ENCODE measurements at regions not wholly inside any gene's neighbourhood (a gene's known extent, or its start where the extent isn't known, plus 50 kb on each side); places are given as distances from the start of the nearest gene placed in this dataset.

DNA sequence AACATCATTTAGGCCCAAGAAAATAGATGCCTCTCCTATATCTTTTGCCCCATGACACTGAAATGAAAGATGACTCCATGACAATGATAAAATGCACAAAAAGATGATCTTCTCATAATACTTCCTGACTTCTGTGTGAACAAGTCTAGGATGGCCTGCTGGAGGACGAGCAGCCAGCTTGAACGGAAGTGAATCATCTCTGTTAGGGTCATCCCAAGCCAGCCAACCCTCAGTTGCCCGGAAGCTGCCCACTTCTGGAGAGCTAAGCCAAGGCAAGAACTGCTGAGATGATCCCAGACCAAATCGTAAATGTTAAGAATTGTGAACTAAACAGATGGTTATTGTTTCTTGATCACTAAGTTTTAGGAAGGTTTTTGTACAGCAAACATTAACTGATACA is 249.7 kb upstream of the HS3ST5 start:
- ChIA-PET POLR2A (no interaction called here), CTCF (no interaction called here)
- DNase-seq (ENCODE audit: unreplicated experiment) = no peak
- no peak overlapping the region for H3K27ac Mint-ChIP-seq (ENCODE audit: low read depth, unreplicated experiment)
- peaks cover 56% of the 10 kb centered on the region for H3K27me3 Mint-ChIP-seq (ENCODE audit: insufficient read depth, unreplicated experiment)
- intact Hi-C loops (cut with micrococcal nuclease) = no loop called here
- no peaks in the 10 kb centered on the region for H3K4me1 Mint-ChIP-seq (ENCODE audit: insufficient read depth, unreplicated experiment)
- no TSS peak for BruUV-seq (replicated peaks)
- no peaks in the 10 kb centered on the region for H3K9me3 Mint-ChIP-seq (ENCODE audit: unreplicated experiment)
- no peak overlapping the region for H3K4me3 Mint-ChIP-seq (ENCODE audit: unreplicated experiment)
- no peak for TF ChIP-seq CTCF (IDR thresholded peaks at IDR 0.05; ENCODE audit: unreplicated experiment)
- no peaks in the 10 kb centered on the region for H3K36me3 Mint-ChIP-seq (ENCODE audit: insufficient read depth, unreplicated experiment)

- Mint-ChIP-seq H3K9me3 (ENCODE audit: unreplicated experiment) (no peaks in the 10 kb centered on the region), H3K27me3 (ENCODE audit: insufficient read depth, unreplicated experiment) (peaks cover 69% of the 10 kb centered on the region), H3K4me1 (ENCODE audit: insufficient read depth, unreplicated experiment) (no peaks in the 10 kb centered on the region), H3K4me3 (ENCODE audit: unreplicated experiment) (no peak overlapping the region), H3K27ac (ENCODE audit: low read depth, unreplicated experiment) (no peak overlapping the region), H3K36me3 (ENCODE audit: insufficient read depth, unreplicated experiment) (no peaks in the 10 kb centered on the region)
- POLR2A ChIA-PET = no interaction called here
- BruUV-seq (replicated peaks) = no TSS peak
- no peak for TF ChIP-seq CTCF (IDR thresholded peaks at IDR 0.05; ENCODE audit: unreplicated experiment)
- DNase-seq (ENCODE audit: unreplicated experiment) = no peak
- intact Hi-C loops (cut with micrococcal nuclease) = no loop called here
- CTCF ChIA-PET = no interaction called here
Measured at GRCh38 chr6:114588726-114589125, 245.9 kb upstream of the HS3ST5 start.

- no peak for DNase-seq (ENCODE audit: unreplicated experiment)
- BruUV-seq (replicated peaks) = no TSS peak
- no peaks in the 10 kb centered on the region for H3K4me1 Mint-ChIP-seq (ENCODE audit: insufficient read depth, unreplicated experiment)
Measured at GRCh38 chr6:114586298-114586697, 243.5 kb upstream of the HS3ST5 start.

GRCh38 chr6:114581293-114581692 is 238.5 kb upstream of the HS3ST5 start:
- Mint-ChIP-seq H3K4me3 (ENCODE audit: unreplicated experiment) (no peak overlapping the region), H3K9me3 (ENCODE audit: unreplicated experiment) (no peaks in the 10 kb centered on the region), H3K27ac (ENCODE audit: low read depth, unreplicated experiment) (no peak overlapping the region), H3K27me3 (ENCODE audit: insufficient read depth, unreplicated experiment) (peaks cover 49% of the 10 kb centered on the region), H3K36me3 (ENCODE audit: insufficient read depth, unreplicated experiment) (no peaks in the 10 kb centered on the region), H3K4me1 (ENCODE audit: insufficient read depth, unreplicated experiment) (no peaks in the 10 kb centered on the region)
- intact Hi-C loops (cut with micrococcal nuclease) = no loop called here
- POLR2A ChIA-PET = no interaction called here
- no peak for DNase-seq (ENCODE audit: unreplicated experiment)
- no TSS peak for BruUV-seq (replicated peaks)
- CTCF ChIA-PET = interaction anchor here (0.6 to 0.7 kb wide), 2 partner anchors 12 to 44 kb away, joined by 3 to 6 read pairs; no protein-coding TSS in a partner anchor
- TF ChIP-seq CTCF (IDR thresholded peaks at IDR 0.05; ENCODE audit: unreplicated experiment) = no peak

More at GRCh38 chr6:114586298-114586697, 243.5 kb upstream of the HS3ST5 start:
- Mint-ChIP-seq H3K36me3 (ENCODE audit: insufficient read depth, unreplicated experiment) (no peaks in the 10 kb centered on the region), H3K4me3 (ENCODE audit: unreplicated experiment) (no peak overlapping the region), H3K9me3 (ENCODE audit: unreplicated experiment) (no peaks in the 10 kb centered on the region), H3K27ac (ENCODE audit: low read depth, unreplicated experiment) (no peak overlapping the region), H3K27me3 (ENCODE audit: insufficient read depth, unreplicated experiment) (peaks cover 50% of the 10 kb centered on the region)
- POLR2A ChIA-PET = no interaction called here
- CTCF ChIA-PET = no interaction called here
- TF ChIP-seq CTCF (IDR thresholded peaks at IDR 0.05; ENCODE audit: unreplicated experiment) = no peak
- intact Hi-C loops (cut with micrococcal nuclease) = no loop called here

Measured in MCF 10A (cell line).